ENCODE measurements at regions not wholly inside any gene's neighbourhood (a gene's known extent, or its start where the extent isn't known, plus 50 kb on each side); places are given as distances from the start of the nearest gene placed in this dataset.

- TF ChIP-seq ZNF724P (CRISPR knock-in tag; IDR thresholded peaks at IDR 0.05; ENCODE audit: borderline replicate concordance) (no peak), CHD2 (IDR thresholded peaks at IDR 0.05; ENCODE audit: low read depth, low read length) (no peak), EZH2 (conservative IDR thresholded peaks at IDR 0.05; ENCODE audit: low read depth, low read length) (no peak), THAP7 (CRISPR knock-in tag; IDR thresholded peaks at IDR 0.05) (no peak), ZEB1 (IDR thresholded peaks at IDR 0.05; ENCODE audit: insufficient replicate concordance, low read depth) (no peak), PHF21A (CRISPR knock-in tag; IDR thresholded peaks at IDR 0.05) (no peak), MYC (CRISPR knock-in tag; IDR thresholded peaks at IDR 0.05; ENCODE audit: borderline replicate concordance) (peak; percentile 42; the same call in 1 of the 2 replicates), TFAP4 (IDR thresholded peaks at IDR 0.05; ENCODE audit: borderline replicate concordance, low read depth) (peak; percentile 68; the same call in 1 of the 2 replicates), ATF7-NPFF (CRISPR knock-in tag; IDR thresholded peaks at IDR 0.05; ENCODE audit: low read depth) (no peak), ZNF331 (CRISPR knock-in tag; IDR thresholded peaks at IDR 0.05) (no peak), NCOR1 (IDR thresholded peaks at IDR 0.05; ENCODE audit: borderline replicate concordance, low read length) (0 out of 2 replicates have a peak, but pooled peaks have one; percentile 53), ZMYM3 (CRISPR knock-in tag; IDR thresholded peaks at IDR 0.05) (peak; percentile 38; the same call in 1 of the 2 replicates), ZBTB25 (CRISPR knock-in tag; IDR thresholded peaks at IDR 0.05) (no peak), ELK4 (CRISPR knock-in tag; IDR thresholded peaks at IDR 0.05; ENCODE audit: borderline replicate concordance) (no peak), KLF11 (CRISPR knock-in tag; IDR thresholded peaks at IDR 0.05) (no peak), ZMYM2 (CRISPR knock-in tag; IDR thresholded peaks at IDR 0.05) (no peak), ZNF549 (CRISPR knock-in tag; IDR thresholded peaks at IDR 0.05) (peak; percentile 94), GFI1 (CRISPR knock-in tag; IDR thresholded peaks at IDR 0.05; ENCODE audit: borderline replicate concordance) (peak; percentile 94), GATA4 (IDR thresholded peaks at IDR 0.05; ENCODE audit: borderline replicate concordance, low read depth) (no peak), TGIF2 (CRISPR knock-in tag; IDR thresholded peaks at IDR 0.05) (no peak), EEA1 (CRISPR knock-in tag; IDR thresholded peaks at IDR 0.05; ENCODE audit: borderline replicate concordance) (no peak), ZNF652 (CRISPR knock-in tag; IDR thresholded peaks at IDR 0.05; ENCODE audit: borderline replicate concordance, low read depth) (no peak), ELF3 (CRISPR knock-in tag; IDR thresholded peaks at IDR 0.05) (0 out of 2 replicates have a peak, but pooled peaks have one; percentile 28), ZNF44 (CRISPR knock-in tag; IDR thresholded peaks at IDR 0.05) (no peak), ZFP1 (CRISPR knock-in tag; IDR thresholded peaks at IDR 0.05) (no peak), DZIP1 (CRISPR knock-in tag; IDR thresholded peaks at IDR 0.05) (no peak), ZNF446 (CRISPR knock-in tag; IDR thresholded peaks at IDR 0.05) (no peak)
Observed at GRCh38 chr9:108727580-108728111, 128.1 kb downstream of the ACTL7B start (continued).

Data from HepG2 (cell line).